ENCODE measurements at regions not wholly inside any gene's neighbourhood (a gene's known extent, or its start where the extent isn't known, plus 50 kb on each side); places are given as distances from the start of the nearest gene placed in this dataset.

- TF ChIP-seq CTCF (CRISPR knock-in tag; IDR thresholded peaks at IDR 0.05) (no peak), HOMEZ (CRISPR knock-in tag; IDR thresholded peaks at IDR 0.05; ENCODE audit: low read depth) (no peak), RELA (CRISPR knock-in tag; IDR thresholded peaks at IDR 0.05) (no peak), DRAP1 (CRISPR knock-in tag; IDR thresholded peaks at IDR 0.05) (no peak), HDAC1 (CRISPR knock-in tag; IDR thresholded peaks at IDR 0.05) (no peak), ZNF687 (CRISPR knock-in tag; IDR thresholded peaks at IDR 0.05) (no peak), TRIM22 (IDR thresholded peaks at IDR 0.05) (no peak), HMG20B (CRISPR knock-in tag; conservative IDR thresholded peaks at IDR 0.05) (no peak), NFRKB (IDR thresholded peaks at IDR 0.05) (no peak), ZNF589 (CRISPR knock-in tag; conservative IDR thresholded peaks at IDR 0.05) (no peak)
Measured at GRCh38 chr3:197353867-197354567, 55.6 kb upstream of the DLG1 start.

All from HepG2 (cell line).